ENCODE measurements at regions not wholly inside any gene's neighbourhood (a gene's known extent, or its start where the extent isn't known, plus 50 kb on each side); places are given as distances from the start of the nearest gene placed in this dataset.
"Not testable (repeated sequence)": the region's sequence is repeated elsewhere in the genome, so short reads cannot be mapped to it uniquely, and the experiment has no call there.

DNA sequence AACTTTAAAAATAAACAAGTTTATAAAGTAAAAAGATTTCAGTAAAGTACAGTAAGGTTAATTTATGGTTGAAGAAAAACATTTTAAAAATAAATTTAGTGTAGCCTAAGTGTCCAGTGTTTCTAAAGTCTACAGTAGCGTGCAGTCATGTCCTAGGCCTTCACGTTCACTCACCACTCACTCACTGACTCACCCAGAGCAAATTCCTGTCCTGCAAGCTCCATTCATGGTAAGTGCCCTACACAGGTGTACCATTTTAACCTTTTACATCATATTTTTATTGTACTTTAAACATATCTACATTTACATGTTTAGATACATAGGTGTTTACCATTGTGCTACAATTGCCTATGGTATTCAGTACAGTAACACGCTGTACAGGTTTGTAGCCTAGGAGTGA lies 81.4 kb downstream of the PRL start:
- not testable (repeated sequence) for H3K9me3 ChIP-seq (ENCODE audit: control insufficient read depth, insufficient read depth, low read length); H3K36me3 ChIP-seq (ENCODE audit: control insufficient read depth, insufficient read depth, low read length); H3K4me1 ChIP-seq (ENCODE audit: control insufficient read depth, insufficient read depth, low read length); H3K9ac ChIP-seq (ENCODE audit: low read depth, low read length); H3K27me3 ChIP-seq (ENCODE audit: control insufficient read depth, insufficient read depth, low read length); H3K4me3 ChIP-seq (ENCODE audit: low read depth, low read length)

DNA sequence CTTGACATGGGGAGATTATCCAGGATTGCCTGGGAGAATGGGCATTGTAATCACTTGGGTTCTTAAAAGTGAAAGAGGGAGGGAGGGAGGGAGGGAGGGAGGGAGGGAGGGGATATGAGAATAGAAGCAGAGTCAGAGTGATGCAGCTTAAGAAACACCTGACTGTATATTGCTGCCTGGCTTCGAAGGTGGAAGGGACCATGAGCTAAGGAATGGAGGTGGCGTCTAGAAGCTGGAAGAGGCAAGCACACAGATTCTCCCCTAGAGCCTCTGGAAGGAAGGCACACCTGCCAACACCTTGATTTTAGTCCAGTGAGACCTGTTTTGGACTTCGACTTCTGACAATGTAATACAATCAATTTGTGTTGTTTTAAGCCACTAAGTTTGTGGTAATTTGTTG lies 78.4 kb downstream of the PRL start:
- no peak overlapping the region for H3K9ac ChIP-seq (ENCODE audit: low read depth, low read length)
- no peaks in the 10 kb centered on the region for H3K9me3 ChIP-seq (ENCODE audit: control insufficient read depth, insufficient read depth, low read length)
- no peaks in the 10 kb centered on the region for H3K36me3 ChIP-seq (ENCODE audit: control insufficient read depth, insufficient read depth, low read length)
- H3K27me3 ChIP-seq (ENCODE audit: control insufficient read depth, insufficient read depth, low read length) = no peaks in the 10 kb centered on the region
- peaks cover 21% of the 10 kb centered on the region for H3K4me1 ChIP-seq (ENCODE audit: control insufficient read depth, insufficient read depth, low read length)
- no peak overlapping the region for H3K4me3 ChIP-seq (ENCODE audit: low read depth, low read length)

DNA sequence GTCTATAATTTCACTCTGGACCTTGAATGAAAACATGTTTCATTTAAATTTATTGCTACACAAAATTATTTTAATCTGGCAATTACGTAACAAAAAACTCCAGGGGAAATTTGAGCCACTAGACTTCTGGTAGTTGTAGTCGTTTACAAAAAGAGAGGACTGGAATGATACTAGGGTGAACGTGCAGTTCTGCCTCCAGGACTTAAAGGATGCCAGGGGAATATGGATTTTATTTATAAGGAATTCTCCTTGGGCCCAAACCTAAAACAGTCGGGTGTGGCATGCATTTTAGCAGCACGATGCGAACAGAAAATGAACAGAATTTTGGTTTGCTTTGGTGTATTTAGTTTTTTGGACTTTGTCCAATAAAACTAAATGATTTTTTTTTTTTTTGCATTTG lies 76.9 kb downstream of the PRL start:
- Histone ChIP-seq H3K4me3 (ENCODE audit: low read depth, low read length) (no peak overlapping the region), H3K4me1 (ENCODE audit: control insufficient read depth, insufficient read depth, low read length) (peaks cover 21% of the 10 kb centered on the region), H3K9ac (ENCODE audit: low read depth, low read length) (no peak overlapping the region), H3K27me3 (ENCODE audit: control insufficient read depth, insufficient read depth, low read length) (no peaks in the 10 kb centered on the region), H3K9me3 (ENCODE audit: control insufficient read depth, insufficient read depth, low read length) (no peaks in the 10 kb centered on the region), H3K36me3 (ENCODE audit: control insufficient read depth, insufficient read depth, low read length) (no peaks in the 10 kb centered on the region)

DNA sequence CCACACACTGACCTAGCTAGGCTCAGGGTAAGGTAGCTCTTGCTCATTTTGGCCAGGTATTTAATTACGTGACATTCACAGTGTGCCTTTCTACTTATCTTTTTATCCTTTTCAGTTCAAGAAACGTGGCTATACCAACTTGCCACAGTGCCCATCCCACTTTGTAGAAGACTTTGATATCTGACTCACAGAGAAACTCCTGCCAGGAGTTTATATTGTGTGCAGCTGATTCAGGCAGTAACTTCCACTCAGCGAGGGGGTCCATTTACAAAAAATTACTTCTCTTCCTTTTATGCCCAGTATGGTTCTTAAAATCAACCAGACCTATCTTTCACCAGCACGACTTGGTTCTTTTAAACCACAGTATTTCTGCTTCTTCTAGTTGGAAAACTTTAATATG lies 75.6 kb downstream of the PRL start:
- Histone ChIP-seq H3K4me3 (ENCODE audit: low read depth, low read length) (no peak overlapping the region), H3K4me1 (ENCODE audit: control insufficient read depth, insufficient read depth, low read length) (peaks cover 21% of the 10 kb centered on the region), H3K9ac (ENCODE audit: low read depth, low read length) (no peak overlapping the region), H3K9me3 (ENCODE audit: control insufficient read depth, insufficient read depth, low read length) (no peaks in the 10 kb centered on the region), H3K27me3 (ENCODE audit: control insufficient read depth, insufficient read depth, low read length) (no peaks in the 10 kb centered on the region), H3K36me3 (ENCODE audit: control insufficient read depth, insufficient read depth, low read length) (no peaks in the 10 kb centered on the region)

DNA sequence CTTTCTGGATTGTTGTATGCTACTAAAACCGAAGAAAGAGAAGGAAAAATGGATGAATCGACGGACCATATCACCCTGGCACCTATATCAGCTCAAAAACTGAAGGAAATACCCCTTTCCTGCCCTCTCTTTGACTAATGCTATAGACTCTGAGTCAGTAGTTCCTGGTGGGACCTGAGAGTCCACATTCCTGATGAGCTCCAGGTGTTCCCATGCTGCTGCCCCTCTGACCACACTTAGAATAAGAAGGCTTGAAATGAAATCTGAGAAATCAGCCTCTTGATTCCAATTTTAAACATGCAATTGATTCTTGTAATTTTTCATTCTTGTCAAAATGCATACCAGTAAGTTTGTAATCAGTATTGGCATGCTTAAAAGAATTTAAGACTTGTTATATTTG lies 75.2 kb downstream of the PRL start:
- Histone ChIP-seq H3K9ac (ENCODE audit: low read depth, low read length) (no peak overlapping the region), H3K4me3 (ENCODE audit: low read depth, low read length) (peak overlapping the region; percentile 35)

DNA sequence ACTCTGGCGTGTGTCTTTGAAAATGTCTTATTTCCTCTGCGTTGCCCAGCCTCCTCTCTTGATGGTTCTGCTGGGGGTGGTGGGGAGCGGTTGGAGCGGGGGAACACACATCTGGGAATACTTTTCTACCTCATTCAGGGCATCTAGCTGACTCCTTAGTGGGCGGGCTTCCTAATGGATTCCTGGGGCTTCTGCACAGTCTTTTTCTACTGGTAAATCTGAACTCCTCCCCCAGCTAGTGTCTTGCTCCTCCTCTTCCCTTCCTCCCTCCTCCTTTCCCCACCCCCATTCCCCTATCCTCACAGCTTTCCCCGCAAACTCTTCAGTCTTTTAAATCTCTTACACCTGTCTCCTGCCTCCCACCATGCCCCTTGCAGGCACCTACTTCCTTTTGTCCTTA lies 74.4 kb downstream of the PRL start:
- Histone ChIP-seq H3K9me3 (ENCODE audit: control insufficient read depth, insufficient read depth, low read length) (no peaks in the 10 kb centered on the region), H3K4me3 (ENCODE audit: low read depth, low read length) (peak overlapping the region; percentile 35), H3K9ac (ENCODE audit: low read depth, low read length) (no peak overlapping the region)

More for the DNA sequence above, 75.2 kb downstream of the PRL start:
- no peaks in the 10 kb centered on the region for H3K36me3 ChIP-seq (ENCODE audit: control insufficient read depth, insufficient read depth, low read length)
- H3K27me3 ChIP-seq (ENCODE audit: control insufficient read depth, insufficient read depth, low read length) = no peaks in the 10 kb centered on the region
- H3K9me3 ChIP-seq (ENCODE audit: control insufficient read depth, insufficient read depth, low read length) = no peaks in the 10 kb centered on the region
- H3K4me1 ChIP-seq (ENCODE audit: control insufficient read depth, insufficient read depth, low read length) = peaks cover 21% of the 10 kb centered on the region

DNA sequence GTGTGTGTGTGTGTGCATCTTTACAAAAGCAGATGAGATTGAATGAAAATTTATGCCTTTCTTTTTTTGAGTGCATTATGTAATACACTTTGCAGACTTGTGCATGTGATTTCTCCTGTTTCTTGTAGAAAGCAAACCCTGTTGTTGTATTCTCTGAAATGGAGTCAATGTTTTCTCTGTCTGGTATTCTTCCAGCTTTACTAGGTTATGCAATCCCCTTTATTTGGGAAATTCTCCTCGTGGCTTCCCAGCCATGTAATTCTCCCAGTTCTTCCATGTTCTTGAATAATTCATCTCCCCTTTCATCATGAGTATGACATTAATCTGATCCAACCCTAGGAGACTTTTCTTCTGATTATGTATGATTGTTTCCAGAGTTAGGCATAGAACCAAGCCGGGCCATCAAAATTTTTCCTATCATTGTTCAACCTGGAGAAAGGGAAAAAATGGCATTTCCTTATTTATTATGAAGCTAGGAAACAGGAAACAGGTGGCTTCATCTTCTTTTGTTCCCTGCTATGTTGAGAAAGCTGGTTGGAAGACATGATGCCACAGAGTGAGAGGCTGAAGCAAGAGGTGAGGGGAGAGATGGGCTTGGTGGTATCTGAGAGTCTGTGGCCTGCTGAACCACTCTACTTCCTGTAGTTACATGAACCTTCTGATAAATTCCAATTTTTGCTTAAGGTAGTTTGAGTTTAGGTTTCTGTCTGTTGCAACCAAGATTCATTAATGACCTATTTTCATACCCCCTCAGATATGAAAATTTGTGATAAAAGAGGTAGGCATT lies 68.8 kb downstream of the PRL start:
- Histone ChIP-seq H3K4me1 (ENCODE audit: control insufficient read depth, insufficient read depth, low read length) (peaks cover 2% of the 10 kb centered on the region), H3K9me3 (ENCODE audit: control insufficient read depth, insufficient read depth, low read length) (no peaks in the 10 kb centered on the region), H3K27me3 (ENCODE audit: control insufficient read depth, insufficient read depth, low read length) (no peaks in the 10 kb centered on the region), H3K9ac (ENCODE audit: low read depth, low read length) (no peak overlapping the region), H3K36me3 (ENCODE audit: control insufficient read depth, insufficient read depth, low read length) (no peaks in the 10 kb centered on the region), H3K4me3 (ENCODE audit: low read depth, low read length) (no peak overlapping the region)

More for the DNA sequence above, 74.4 kb downstream of the PRL start:
- no peaks in the 10 kb centered on the region for H3K36me3 ChIP-seq (ENCODE audit: control insufficient read depth, insufficient read depth, low read length)
- H3K27me3 ChIP-seq (ENCODE audit: control insufficient read depth, insufficient read depth, low read length) = no peaks in the 10 kb centered on the region
- peaks cover 14% of the 10 kb centered on the region for H3K4me1 ChIP-seq (ENCODE audit: control insufficient read depth, insufficient read depth, low read length)

DNA sequence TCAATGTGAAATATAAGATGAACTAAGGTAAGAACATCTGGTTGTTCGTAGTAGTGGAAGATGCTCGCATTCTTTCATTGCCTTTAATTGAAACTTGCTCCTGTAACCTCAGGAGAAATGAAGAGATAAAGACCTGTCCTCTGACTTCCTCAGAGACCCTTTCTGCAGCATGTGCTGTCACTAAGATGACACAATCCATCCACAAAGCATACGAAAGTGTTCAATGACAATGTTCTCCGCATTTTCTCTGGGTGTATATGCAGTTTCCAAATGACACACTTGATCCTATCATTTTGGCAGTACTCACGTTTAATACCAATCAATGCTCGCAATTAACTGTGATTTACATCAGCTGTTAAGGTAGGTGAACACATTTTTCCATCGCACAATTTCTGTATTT lies 65.8 kb downstream of the PRL start:
- Histone ChIP-seq H3K4me3 (ENCODE audit: low read depth, low read length) (no peak overlapping the region), H3K4me1 (ENCODE audit: control insufficient read depth, insufficient read depth, low read length) (no peaks in the 10 kb centered on the region), H3K36me3 (ENCODE audit: control insufficient read depth, insufficient read depth, low read length) (no peaks in the 10 kb centered on the region), H3K9me3 (ENCODE audit: control insufficient read depth, insufficient read depth, low read length) (no peaks in the 10 kb centered on the region), H3K27me3 (ENCODE audit: control insufficient read depth, insufficient read depth, low read length) (no peaks in the 10 kb centered on the region), H3K9ac (ENCODE audit: low read depth, low read length) (no peak overlapping the region)

DNA sequence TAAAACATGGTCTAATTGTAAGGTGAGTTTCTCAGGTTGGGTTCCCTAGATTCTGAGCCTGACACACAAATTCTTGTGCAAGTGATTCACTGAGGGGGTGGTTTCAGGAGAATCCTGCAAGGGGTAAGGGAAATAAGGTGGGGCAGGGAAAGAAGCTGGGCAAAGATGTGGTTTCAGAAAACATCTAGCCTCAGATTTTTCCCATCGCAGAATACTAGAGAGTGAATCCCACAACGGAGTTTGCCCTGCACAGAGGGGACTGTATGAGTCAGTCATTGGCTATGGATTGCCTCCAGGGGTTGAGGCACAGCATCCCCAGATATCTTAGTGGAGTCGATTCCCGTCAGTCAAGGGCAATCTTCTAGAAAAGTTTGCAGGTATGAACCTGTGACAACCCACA lies 65.2 kb downstream of the PRL start:
- Histone ChIP-seq H3K9ac (ENCODE audit: low read depth, low read length) (no peak overlapping the region), H3K4me3 (ENCODE audit: low read depth, low read length) (no peak overlapping the region), H3K4me1 (ENCODE audit: control insufficient read depth, insufficient read depth, low read length) (no peaks in the 10 kb centered on the region), H3K9me3 (ENCODE audit: control insufficient read depth, insufficient read depth, low read length) (no peaks in the 10 kb centered on the region), H3K36me3 (ENCODE audit: control insufficient read depth, insufficient read depth, low read length) (no peaks in the 10 kb centered on the region), H3K27me3 (ENCODE audit: control insufficient read depth, insufficient read depth, low read length) (no peaks in the 10 kb centered on the region)

DNA sequence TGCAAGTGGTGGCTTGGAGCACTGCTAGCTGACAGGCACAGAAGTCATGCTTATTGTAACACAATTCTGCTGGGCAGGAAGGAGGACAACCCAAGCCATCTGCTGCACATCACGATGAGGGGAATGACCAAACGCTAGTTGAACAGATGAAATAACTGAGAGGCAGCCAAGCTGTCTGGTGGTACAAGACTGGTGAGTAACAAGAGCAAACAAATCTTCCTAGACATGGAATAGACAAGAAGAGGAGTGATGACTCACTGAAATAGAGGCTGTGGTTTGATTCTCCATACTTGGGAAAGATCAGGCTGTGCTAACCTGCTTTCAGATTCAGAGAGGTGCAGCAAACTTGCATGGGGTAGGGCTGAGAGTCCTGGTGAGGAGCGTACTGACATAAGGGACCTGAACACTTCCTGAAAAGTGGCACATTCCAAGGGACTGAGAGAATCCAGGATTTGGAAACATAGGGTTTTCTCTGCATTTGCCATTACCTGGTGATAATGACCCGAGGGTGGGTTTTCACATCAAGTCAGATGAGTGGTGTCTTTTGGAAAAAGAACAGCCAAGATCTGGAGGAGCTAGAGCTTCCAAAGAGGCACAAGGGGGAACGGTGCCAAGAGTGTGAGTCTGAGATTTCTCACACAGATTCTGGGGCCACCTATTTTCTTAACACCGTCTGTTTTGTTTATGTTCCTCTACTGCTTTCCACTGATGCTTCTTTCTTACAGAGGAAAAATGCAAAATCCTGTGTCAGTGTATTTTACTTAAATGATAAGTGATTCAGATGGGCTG lies 60.0 kb downstream of the PRL start:
- Histone ChIP-seq H3K36me3 (ENCODE audit: control insufficient read depth, insufficient read depth, low read length) (no peaks in the 10 kb centered on the region), H3K27me3 (ENCODE audit: control insufficient read depth, insufficient read depth, low read length) (no peaks in the 10 kb centered on the region), H3K9me3 (ENCODE audit: control insufficient read depth, insufficient read depth, low read length) (no peaks in the 10 kb centered on the region), H3K4me1 (ENCODE audit: control insufficient read depth, insufficient read depth, low read length) (no peaks in the 10 kb centered on the region), H3K4me3 (ENCODE audit: low read depth, low read length) (no peak overlapping the region), H3K9ac (ENCODE audit: low read depth, low read length) (no peak overlapping the region)

Measured in iPS-15b (cell line).